Suprapubic skin (tissue), 4 donors: ENCODE measurements at regions not wholly inside any gene's neighbourhood (a gene's known extent, or its start where the extent isn't known, plus 50 kb on each side); places are given as distances from the start of the nearest gene placed in this dataset.

Experiments used
- EP300 ChIP-seq: sonication (generic); formaldehyde crosslinking; IDR thresholded peaks from one replicate; pipeline ENCODE4 v1.6.1; 2017; ENCODE audit warnings: antibody characterized with exemption
- POLR2AphosphoS5 ChIP-seq, 3 donors: sonication (generic); formaldehyde crosslinking; IDR thresholded peaks; one replicate each; pipeline ENCODE4 v1.6.1; 2017; ENCODE audit warnings: antibody characterized with exemption in 3 of 3
- TF ChIP-seq, protein P1 (sequence below), 2 donors: fragments of 200-600 bp in 1 of 2; fragments of 450-650 bp in 1 of 2; sonication (generic) in 1 of 2; IDR thresholded peaks; one replicate each; pipeline ENCODE4 v1.5.1; 2016 to 2019; ENCODE audit warnings: antibody characterized with exemption in 2 of 2, mild to moderate bottlenecking in 1 of 2, moderate library complexity in 1 of 2

DNA sequence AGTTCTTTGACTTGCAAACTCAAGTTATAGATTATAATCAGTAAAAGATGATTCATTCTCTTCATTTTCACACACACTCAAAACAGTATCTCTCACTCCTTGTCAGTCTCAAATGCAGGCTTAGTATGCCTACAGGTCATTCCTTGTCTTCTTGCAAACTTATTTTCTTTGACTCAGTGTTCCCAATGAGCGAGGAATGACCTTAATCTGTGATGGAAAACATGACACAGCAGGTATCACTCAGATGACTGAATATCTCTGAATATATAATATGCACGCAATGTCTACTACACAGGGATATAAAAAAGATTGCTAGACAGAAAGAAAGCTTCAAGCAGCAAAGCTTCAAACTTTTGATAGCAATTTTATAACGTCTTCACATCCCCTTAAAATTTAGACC is 127.8 kb upstream of the RGPD4 start:
- TF ChIP-seq POLR2AphosphoS5 (IDR thresholded peaks at IDR 0.05), result no peak
- TF ChIP-seq, protein P1, sequence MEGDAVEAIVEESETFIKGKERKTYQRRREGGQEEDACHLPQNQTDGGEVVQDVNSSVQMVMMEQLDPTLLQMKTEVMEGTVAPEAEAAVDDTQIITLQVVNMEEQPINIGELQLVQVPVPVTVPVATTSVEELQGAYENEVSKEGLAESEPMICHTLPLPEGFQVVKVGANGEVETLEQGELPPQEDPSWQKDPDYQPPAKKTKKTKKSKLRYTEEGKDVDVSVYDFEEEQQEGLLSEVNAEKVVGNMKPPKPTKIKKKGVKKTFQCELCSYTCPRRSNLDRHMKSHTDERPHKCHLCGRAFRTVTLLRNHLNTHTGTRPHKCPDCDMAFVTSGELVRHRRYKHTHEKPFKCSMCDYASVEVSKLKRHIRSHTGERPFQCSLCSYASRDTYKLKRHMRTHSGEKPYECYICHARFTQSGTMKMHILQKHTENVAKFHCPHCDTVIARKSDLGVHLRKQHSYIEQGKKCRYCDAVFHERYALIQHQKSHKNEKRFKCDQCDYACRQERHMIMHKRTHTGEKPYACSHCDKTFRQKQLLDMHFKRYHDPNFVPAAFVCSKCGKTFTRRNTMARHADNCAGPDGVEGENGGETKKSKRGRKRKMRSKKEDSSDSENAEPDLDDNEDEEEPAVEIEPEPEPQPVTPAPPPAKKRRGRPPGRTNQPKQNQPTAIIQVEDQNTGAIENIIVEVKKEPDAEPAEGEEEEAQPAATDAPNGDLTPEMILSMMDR (IDR thresholded peaks at IDR 0.05), result no peak
- no peak for TF ChIP-seq EP300
